Activated CD8-positive, alpha-beta memory T cell treated with anti-CD3 and anti-CD28 coated beads, Interleukin-2, amount 50 U/mL, for 48 hours (primary cell): ENCODE measurements at regions not wholly inside any gene's neighbourhood (a gene's known extent, or its start where the extent isn't known, plus 50 kb on each side); places are given as distances from the start of the nearest gene placed in this dataset.
"Not testable (repeated sequence)": the region's sequence is repeated elsewhere in the genome, so short reads cannot be mapped to it uniquely, and the experiment has no call there.

Experiments
- DNase-seq: peaks from one replicate; pipeline ENCODE4 v3.0.0-alpha.2; 2020

DNA sequence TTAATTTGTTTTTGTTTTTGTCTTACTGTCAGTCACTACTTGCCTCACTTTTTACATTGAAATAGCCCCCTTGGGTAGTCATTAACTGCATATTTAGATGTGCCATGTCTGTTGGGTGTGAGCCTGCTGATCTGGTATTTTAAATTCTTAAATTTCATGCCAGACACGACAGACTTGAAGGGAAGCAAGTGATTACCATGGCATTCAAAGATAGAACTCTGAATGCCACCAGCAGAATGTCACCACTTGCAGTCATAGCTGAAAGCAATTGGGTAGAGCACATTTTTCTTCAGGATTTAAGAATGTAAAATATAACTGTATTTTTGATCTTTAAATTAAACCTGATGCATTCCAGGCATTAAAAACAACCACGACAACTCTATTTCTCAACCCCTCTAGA lies 396.5 kb upstream of the ATP10A start:
- DNase-seq, result no peak

- DNase-seq, result not testable (repeated sequence)
These were observed 381.7 kb upstream of the ATP10A start for GRCh38 chr15:26244782-26245181.

DNA sequence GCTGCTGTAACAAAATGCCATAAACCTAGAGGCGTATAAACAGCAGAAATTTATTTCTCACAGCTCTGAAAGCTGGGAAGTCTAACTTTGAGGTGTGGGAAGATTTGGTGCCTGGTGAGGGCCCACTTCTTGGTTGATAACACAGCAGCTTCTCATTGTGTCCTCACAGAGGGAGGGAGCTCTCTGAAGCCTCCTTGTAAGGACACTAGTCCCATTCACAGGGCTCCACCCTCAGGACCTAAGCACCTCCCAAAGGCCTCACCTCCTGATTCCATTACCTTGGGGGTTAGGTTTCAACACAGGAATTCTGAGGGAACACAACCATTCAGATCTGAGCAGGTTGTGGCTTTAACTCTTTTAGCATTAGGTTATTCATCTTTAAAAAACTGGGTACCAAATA lies 380.3 kb upstream of the ATP10A start:
- no peak for DNase-seq

DNA sequence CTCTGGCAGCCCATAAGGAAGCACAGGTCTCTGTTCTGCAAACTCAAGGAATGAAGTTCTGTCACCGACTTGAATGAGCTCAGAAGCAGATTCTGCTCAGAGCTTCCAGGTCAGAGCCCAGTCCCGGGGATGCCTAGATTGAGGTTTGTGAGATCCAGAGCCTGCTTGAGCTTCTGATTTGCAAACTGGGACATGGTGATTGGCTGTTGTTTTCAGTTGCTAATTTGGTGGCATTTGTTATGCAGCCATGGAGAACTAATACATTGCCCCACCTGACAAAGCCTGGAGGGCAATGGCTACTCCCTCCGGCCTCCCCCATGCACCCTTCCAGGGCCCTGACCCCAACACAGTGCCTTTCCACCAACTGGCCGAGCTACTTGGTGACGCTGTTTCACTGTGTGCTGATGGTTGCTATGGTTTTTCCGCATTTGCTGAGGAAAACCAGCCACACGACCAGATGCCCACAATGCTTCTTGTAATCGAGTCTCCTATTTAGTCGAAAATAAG lies 379.5 kb upstream of the ATP10A start:
- no peak for DNase-seq

GRCh38 chr15:26235864-26236263 lies 372.7 kb upstream of the ATP10A start:
- no peak for DNase-seq

- DNase-seq, result no peak
These were observed 372.0 kb upstream of the ATP10A start for GRCh38 chr15:26234976-26235767.

DNA sequence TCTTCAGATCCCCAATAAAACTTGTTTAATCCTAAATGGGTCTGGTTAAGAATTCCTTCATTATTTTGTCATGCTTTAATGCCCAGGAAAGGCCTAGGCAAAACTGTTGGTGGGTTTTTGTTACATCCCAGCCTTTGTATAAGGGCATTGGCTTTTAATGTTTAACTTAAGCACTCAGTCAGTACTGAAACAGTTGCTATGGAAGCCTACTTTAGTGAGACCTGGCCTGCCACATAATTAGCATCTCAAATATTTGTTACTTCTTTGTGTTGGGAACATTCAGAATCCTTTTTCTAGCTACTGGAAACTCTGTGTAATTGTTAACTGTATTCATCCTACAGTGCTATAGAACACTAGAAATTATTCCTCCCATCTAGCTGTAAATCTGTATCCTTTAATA lies 369.6 kb upstream of the ATP10A start:
- no peak for DNase-seq

- no peak for DNase-seq
These were observed 368.0 kb upstream of the ATP10A start for GRCh38 chr15:26231096-26231495.

DNA sequence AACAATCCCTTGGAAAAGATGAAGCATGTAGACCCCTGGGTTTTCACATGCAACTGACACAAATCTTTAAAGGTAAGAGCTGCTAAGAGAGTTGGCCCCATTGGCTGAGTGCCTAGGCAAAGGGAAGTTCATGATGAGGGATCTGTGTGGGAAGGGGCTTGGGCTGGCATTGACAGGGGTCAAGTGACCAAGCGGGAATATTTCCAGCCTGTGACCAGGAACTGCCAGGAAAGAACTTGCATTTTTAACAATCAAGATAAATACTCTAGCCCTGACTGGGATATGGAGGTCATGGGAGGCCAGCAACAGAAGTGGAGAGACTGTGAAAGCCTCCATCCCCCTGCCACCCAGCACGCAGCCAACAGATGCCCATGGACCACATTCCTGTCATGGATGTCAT lies 361.1 kb upstream of the ATP10A start:
- no peak for DNase-seq

DNA sequence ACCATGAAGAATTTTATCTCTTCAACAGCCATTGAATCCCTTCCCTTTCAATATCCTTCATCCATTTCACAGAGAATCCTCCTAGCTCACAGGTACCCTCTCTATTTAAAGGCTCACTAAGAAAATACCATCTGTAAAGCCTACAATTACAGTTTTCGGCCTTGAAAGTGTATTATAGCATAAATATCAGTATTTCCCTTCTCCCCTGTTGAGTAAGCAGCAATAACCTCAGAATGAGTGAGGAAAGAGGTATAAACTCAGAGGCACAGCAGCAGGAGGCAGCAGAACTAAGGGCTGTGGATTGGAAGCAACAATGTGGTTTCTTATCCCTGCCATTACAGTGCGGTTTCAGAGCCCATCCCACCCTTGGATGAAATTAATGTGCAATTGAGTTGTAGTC lies 360.6 kb upstream of the ATP10A start:
- DNase-seq, result no peak

- DNase-seq, result no peak
These were observed 359.7 kb upstream of the ATP10A start for GRCh38 chr15:26222781-26223180.

- DNase-seq, result not testable (repeated sequence)
These were observed 353.9 kb upstream of the ATP10A start for GRCh38 chr15:26217043-26217442.

GRCh38 chr15:26214290-26214689 lies 351.2 kb upstream of the ATP10A start:
- DNase-seq, result no peak

- no peak for DNase-seq
These were observed 350.3 kb upstream of the ATP10A start for GRCh38 chr15:26213427-26213826.

GRCh38 chr15:26212109-26212508 lies 349.0 kb upstream of the ATP10A start:
- DNase-seq, result no peak

GRCh38 chr15:26210980-26211379 lies 347.9 kb upstream of the ATP10A start:
- DNase-seq, result no peak

DNA sequence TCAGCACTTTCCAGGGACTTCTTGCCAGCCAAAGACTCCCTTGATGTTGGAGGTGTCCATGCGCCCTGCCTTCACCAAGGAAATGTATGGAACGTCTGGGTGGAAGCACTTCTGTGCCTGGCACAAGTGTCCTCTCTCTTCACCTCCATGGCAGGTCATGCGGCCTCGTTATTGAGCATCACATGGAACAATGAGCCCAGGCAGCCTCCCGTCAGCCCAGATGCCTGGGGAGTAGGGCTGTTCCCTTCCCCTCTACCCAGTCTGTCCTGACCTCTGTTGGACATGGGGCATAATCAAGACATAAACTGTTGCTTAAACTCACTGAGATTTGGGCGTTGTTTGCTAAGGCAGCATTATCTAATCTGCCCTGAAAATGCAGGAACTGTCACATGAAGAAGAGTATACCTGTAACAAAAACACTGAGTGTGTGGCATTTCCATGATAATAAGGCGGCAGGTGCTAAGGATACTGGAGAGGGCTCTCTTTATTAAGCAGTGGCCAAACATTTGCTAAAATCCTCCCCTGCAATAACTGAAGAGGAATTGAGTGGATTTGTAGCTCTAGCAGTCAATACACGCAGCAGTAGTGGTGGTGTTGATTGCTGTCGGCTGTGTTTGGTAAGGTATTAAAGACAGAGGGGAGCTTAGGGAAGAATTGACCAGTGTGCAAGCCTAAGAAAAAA lies 338.2 kb upstream of the ATP10A start:
- no peak for DNase-seq

DNA sequence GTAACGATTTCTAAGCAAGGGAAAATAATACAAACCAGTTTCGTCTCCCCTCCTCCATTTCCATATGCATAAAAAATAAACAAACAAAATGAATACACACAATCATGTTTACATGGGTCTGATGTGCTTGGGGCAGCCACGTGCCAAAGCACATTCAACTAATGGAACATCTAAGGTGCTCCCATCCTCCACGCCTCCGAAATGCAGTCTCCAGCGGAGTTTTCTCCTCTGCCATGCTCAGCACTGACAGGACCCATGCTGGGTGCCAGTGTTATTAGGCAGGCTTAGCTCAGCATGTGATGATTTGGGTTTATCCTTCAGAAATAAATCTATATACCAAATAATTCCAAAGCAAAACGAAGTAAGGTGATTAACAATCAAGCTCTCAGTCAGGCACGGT lies 337.3 kb upstream of the ATP10A start:
- no peak for DNase-seq

GRCh38 chr15:26197719-26198118 lies 334.6 kb upstream of the ATP10A start:
- no peak for DNase-seq

- DNase-seq, result no peak
These were observed 333.9 kb upstream of the ATP10A start for GRCh38 chr15:26197060-26197459.

GRCh38 chr15:26191193-26191592 lies 328.1 kb upstream of the ATP10A start:
- no peak for DNase-seq

DNA sequence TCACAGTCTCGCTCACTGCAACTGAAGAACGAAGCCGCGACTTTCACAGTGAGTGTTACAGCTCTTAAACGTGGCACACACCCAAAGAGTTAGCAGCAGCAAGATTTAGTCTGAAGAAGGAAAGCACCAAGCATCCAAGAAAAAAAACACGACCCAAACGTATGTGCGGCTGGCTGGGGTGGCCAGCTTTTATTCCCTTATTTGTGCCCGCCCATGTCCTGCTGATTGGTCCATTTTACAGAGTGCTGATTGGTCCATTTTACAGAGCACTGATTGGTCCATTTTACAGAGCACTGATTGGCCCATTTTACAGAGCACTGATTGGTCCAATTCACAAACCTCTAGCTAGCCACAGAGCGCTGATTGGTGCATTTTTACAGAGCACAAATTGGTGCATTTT lies 323.0 kb upstream of the ATP10A start:
- DNase-seq, result not testable (repeated sequence)

- no peak for DNase-seq
These were observed 319.3 kb upstream of the ATP10A start for GRCh38 chr15:26182441-26182840.

GRCh38 chr15:26179906-26180305 lies 316.8 kb upstream of the ATP10A start:
- no peak for DNase-seq
